ENCODE measurements at regions not wholly inside any gene's neighbourhood (a gene's known extent, or its start where the extent isn't known, plus 50 kb on each side); places are given as distances from the start of the nearest gene placed in this dataset.

DNA sequence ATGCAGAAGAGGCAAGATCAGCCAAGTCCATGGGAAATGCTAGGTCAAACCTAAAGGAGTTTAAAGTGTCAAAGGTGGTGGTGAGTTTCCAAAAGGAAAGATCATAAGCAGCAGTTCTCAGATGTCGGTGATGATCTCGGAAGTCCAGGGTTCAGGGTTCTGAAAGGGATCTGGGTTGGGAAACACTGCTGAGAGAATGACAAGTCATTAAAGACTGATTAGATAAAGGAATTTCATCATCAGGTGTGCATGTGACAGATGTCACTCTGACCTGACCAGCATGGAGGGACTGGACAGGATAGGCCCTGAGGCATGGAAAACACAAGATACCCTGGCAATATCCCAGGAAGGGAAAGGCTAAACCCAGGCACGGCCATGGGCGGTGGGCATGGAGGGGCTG, 195.7 kb upstream of the TBL1X start (continued):
- TF ChIP-seq, protein P1, sequence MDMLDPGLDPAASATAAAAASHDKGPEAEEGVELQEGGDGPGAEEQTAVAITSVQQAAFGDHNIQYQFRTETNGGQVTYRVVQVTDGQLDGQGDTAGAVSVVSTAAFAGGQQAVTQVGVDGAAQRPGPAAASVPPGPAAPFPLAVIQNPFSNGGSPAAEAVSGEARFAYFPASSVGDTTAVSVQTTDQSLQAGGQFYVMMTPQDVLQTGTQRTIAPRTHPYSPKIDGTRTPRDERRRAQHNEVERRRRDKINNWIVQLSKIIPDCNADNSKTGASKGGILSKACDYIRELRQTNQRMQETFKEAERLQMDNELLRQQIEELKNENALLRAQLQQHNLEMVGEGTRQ (IDR thresholded peaks at IDR 0.05; ENCODE audit: low read length): no peak
- TF ChIP-seq ZNF274 (IDR thresholded peaks at IDR 0.05; ENCODE audit: borderline replicate concordance, extremely low read depth, low read length) (no peak), SIRT6 (IDR thresholded peaks at IDR 0.05; ENCODE audit: low read length) (no peak), SP1 (IDR thresholded peaks at IDR 0.05; ENCODE audit: low read depth, low read length) (no peak), GABPA (IDR thresholded peaks at IDR 0.05; ENCODE audit: borderline replicate concordance, insufficient read depth, low read length) (no peak)
- TF ChIP-seq, protein P2, sequence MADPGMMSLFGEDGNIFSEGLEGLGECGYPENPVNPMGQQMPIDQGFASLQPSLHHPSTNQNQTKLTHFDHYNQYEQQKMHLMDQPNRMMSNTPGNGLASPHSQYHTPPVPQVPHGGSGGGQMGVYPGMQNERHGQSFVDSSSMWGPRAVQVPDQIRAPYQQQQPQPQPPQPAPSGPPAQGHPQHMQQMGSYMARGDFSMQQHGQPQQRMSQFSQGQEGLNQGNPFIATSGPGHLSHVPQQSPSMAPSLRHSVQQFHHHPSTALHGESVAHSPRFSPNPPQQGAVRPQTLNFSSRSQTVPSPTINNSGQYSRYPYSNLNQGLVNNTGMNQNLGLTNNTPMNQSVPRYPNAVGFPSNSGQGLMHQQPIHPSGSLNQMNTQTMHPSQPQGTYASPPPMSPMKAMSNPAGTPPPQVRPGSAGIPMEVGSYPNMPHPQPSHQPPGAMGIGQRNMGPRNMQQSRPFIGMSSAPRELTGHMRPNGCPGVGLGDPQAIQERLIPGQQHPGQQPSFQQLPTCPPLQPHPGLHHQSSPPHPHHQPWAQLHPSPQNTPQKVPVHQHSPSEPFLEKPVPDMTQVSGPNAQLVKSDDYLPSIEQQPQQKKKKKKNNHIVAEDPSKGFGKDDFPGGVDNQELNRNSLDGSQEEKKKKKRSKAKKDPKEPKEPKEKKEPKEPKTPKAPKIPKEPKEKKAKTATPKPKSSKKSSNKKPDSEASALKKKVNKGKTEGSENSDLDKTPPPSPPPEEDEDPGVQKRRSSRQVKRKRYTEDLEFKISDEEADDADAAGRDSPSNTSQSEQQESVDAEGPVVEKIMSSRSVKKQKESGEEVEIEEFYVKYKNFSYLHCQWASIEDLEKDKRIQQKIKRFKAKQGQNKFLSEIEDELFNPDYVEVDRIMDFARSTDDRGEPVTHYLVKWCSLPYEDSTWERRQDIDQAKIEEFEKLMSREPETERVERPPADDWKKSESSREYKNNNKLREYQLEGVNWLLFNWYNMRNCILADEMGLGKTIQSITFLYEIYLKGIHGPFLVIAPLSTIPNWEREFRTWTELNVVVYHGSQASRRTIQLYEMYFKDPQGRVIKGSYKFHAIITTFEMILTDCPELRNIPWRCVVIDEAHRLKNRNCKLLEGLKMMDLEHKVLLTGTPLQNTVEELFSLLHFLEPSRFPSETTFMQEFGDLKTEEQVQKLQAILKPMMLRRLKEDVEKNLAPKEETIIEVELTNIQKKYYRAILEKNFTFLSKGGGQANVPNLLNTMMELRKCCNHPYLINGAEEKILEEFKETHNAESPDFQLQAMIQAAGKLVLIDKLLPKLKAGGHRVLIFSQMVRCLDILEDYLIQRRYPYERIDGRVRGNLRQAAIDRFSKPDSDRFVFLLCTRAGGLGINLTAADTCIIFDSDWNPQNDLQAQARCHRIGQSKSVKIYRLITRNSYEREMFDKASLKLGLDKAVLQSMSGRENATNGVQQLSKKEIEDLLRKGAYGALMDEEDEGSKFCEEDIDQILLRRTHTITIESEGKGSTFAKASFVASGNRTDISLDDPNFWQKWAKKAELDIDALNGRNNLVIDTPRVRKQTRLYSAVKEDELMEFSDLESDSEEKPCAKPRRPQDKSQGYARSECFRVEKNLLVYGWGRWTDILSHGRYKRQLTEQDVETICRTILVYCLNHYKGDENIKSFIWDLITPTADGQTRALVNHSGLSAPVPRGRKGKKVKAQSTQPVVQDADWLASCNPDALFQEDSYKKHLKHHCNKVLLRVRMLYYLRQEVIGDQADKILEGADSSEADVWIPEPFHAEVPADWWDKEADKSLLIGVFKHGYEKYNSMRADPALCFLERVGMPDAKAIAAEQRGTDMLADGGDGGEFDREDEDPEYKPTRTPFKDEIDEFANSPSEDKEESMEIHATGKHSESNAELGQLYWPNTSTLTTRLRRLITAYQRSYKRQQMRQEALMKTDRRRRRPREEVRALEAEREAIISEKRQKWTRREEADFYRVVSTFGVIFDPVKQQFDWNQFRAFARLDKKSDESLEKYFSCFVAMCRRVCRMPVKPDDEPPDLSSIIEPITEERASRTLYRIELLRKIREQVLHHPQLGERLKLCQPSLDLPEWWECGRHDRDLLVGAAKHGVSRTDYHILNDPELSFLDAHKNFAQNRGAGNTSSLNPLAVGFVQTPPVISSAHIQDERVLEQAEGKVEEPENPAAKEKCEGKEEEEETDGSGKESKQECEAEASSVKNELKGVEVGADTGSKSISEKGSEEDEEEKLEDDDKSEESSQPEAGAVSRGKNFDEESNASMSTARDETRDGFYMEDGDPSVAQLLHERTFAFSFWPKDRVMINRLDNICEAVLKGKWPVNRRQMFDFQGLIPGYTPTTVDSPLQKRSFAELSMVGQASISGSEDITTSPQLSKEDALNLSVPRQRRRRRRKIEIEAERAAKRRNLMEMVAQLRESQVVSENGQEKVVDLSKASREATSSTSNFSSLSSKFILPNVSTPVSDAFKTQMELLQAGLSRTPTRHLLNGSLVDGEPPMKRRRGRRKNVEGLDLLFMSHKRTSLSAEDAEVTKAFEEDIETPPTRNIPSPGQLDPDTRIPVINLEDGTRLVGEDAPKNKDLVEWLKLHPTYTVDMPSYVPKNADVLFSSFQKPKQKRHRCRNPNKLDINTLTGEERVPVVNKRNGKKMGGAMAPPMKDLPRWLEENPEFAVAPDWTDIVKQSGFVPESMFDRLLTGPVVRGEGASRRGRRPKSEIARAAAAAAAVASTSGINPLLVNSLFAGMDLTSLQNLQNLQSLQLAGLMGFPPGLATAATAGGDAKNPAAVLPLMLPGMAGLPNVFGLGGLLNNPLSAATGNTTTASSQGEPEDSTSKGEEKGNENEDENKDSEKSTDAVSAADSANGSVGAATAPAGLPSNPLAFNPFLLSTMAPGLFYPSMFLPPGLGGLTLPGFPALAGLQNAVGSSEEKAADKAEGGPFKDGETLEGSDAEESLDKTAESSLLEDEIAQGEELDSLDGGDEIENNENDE (IDR thresholded peaks at IDR 0.05; ENCODE audit: insufficient replicate concordance, low read length): no peak
